GM12872 (cell line): ENCODE measurements at regions not wholly inside any gene's neighbourhood (a gene's known extent, or its start where the extent isn't known, plus 50 kb on each side); places are given as distances from the start of the nearest gene placed in this dataset.

Source experiments
- CTCF ChIP-seq: IDR thresholded peaks from 3 replicates; pipeline ENCODE4 v1.5.1; 2011; ENCODE audit warnings: low read depth, mild to moderate bottlenecking, low read length, moderate library complexity; ENCODE audit not compliant: insufficient read depth

- TF ChIP-seq CTCF = no peak
Observed at GRCh38 chr2:848099-848498, 102.5 kb upstream of the SNTG2 start.

GRCh38 chr2:847669-848068 lies 103.0 kb upstream of the SNTG2 start:
- no peak for TF ChIP-seq CTCF

GRCh38 chr2:844715-845114 lies 105.9 kb upstream of the SNTG2 start:
- TF ChIP-seq CTCF = no peak

- TF ChIP-seq CTCF = no peak
Observed at GRCh38 chr2:842151-842803, 108.4 kb upstream of the SNTG2 start.

- no peak for TF ChIP-seq CTCF
Observed at GRCh38 chr2:841036-841435, 109.6 kb upstream of the SNTG2 start.

- no peak for TF ChIP-seq CTCF
Observed at GRCh38 chr2:834233-834632, 116.4 kb upstream of the SNTG2 start.

GRCh38 chr2:833180-833579 lies 117.5 kb upstream of the SNTG2 start:
- TF ChIP-seq CTCF = no peak
